Common myeloid progenitor, CD34-positive (primary cell): ENCODE measurements at regions not wholly inside any gene's neighbourhood (a gene's known extent, or its start where the extent isn't known, plus 50 kb on each side); places are given as distances from the start of the nearest gene placed in this dataset.
"Not testable (repeated sequence)": the region's sequence is repeated elsewhere in the genome, so short reads cannot be mapped to it uniquely, and the experiment has no call there.

Source experiments
- CTCF ChIA-PET: fragments of 350-600 bp; sonication (Branson Sonifier 250); formaldehyde crosslinking; loops from one replicate; lab custom pipeline; 2021; ENCODE audit warnings: antibody characterized with exemption; lab: Charles Lee
- POLR2A ChIA-PET: fragments of 350-600 bp; sonication (Branson Sonifier 250); formaldehyde crosslinking; loops from one replicate; lab custom pipeline; 2021; ENCODE audit warnings: antibody characterized with exemption; lab: Charles Lee
- DNase-seq, 3 donors: peaks; one replicate each; pipeline versions ENCODE4 v3.0.0 to v3.0.0-alpha.2; 2013
- H3K27ac ChIP-seq, 2 experiments: 1 replicate in 1 of 2; 2 replicates in 1 of 2; pipeline ENCODE4 v1.7.0; 2013; ENCODE audit warnings: inconsistent platforms in 2 of 2, low read length in 2 of 2, mild to moderate bottlenecking in 2 of 2, low read depth in 1 of 2, moderate library complexity in 1 of 2; ENCODE audit not compliant: severe bottlenecking in 2 of 2, insufficient read depth in 1 of 2, poor library complexity in 1 of 2
- H3K27me3 ChIP-seq, 5 experiments: replicated peaks in 2 of 5; 1 replicate in 3 of 5; 2 replicates in 2 of 5; pipeline versions ENCODE4 v1.6.1 to v1.7.0; 2013; ENCODE audit warnings: low read length in 4 of 5, mild to moderate bottlenecking in 2 of 5, moderate library complexity in 2 of 5, inconsistent platforms in 1 of 5; ENCODE audit not compliant: insufficient read depth in 5 of 5, control insufficient read depth in 4 of 5
- H3K36me3 ChIP-seq, 4 experiments: 1 replicate in 2 of 4; 2 replicates in 2 of 4; pipeline versions ENCODE4 v1.6.1 to v1.7.0; 2013; ENCODE audit warnings: low read length in 3 of 4, control low read depth in 1 of 4, mild to moderate bottlenecking in 1 of 4; ENCODE audit not compliant: control insufficient read depth in 4 of 4, insufficient read depth in 4 of 4
- H3K4me1 ChIP-seq, 4 experiments: 1 replicate in 3 of 4; 2 replicates in 1 of 4; pipeline versions ENCODE4 v1.6.1 to v1.7.1; 2013; ENCODE audit warnings: low read length in 3 of 4, mild to moderate bottlenecking in 3 of 4, control low read depth in 1 of 4, inconsistent platforms in 1 of 4, moderate library complexity in 1 of 4; ENCODE audit not compliant: control insufficient read depth in 4 of 4, insufficient read depth in 4 of 4; ENCODE audit errors: control extremely low read depth in 1 of 4
- H3K4me3 ChIP-seq, 7 experiments: 1 replicate in 4 of 7; 2 replicates in 3 of 7; pipeline versions ENCODE4 v1.5.1 to v1.7.0; 2013; ENCODE audit warnings: mild to moderate bottlenecking in 7 of 7, low read length in 6 of 7, moderate library complexity in 6 of 7, inconsistent platforms in 2 of 7, low read depth in 2 of 7, control low read depth in 1 of 7; ENCODE audit not compliant: insufficient read depth in 4 of 7, control insufficient read depth in 1 of 7; ENCODE audit errors: extremely low read depth in 1 of 7
- H3K9me3 ChIP-seq, 5 experiments: 1 replicate in 4 of 5; 2 replicates in 1 of 5; pipeline versions ENCODE4 v1.6.1 to v1.7.1; 2013; ENCODE audit warnings: low read length in 4 of 5, mild to moderate bottlenecking in 2 of 5, inconsistent platforms in 1 of 5, low read depth in 1 of 5, moderate library complexity in 1 of 5; ENCODE audit not compliant: control insufficient read depth in 4 of 5, insufficient read depth in 2 of 5; ENCODE audit errors: control extremely low read depth in 1 of 5
- WGBS: methylation state at CpG from one replicate; pipeline ENCODE4 v1.1.5; 2013; ENCODE audit not compliant: insufficient coverage; 5-methylcytosine and 5-hydroxymethylcytosine counted together

DNA sequence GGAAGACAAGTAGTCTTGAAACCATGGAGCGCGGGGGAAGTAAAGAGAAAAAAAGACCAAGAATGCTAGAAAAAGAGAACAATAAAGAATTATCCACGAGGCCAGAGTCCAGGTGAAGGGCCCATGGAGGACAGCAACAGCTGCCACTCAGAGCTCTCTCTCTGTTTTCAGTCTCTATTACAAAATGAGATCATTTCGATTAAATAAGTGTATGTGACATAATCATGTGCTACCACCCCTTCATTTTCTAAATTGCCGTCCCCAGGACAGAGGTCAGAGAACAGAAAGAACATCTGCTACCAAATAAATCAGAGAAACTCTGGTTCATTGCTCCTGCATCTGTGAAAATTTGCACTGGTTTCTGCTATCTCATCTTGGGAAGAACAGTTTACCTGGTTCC lies 838.7 kb downstream of the RNF144A start:
- Histone ChIP-seq H3K4me3 (no peak overlapping the region), H3K36me3 (no peaks in the 10 kb centered on the region), H3K4me1 (no peaks in the 10 kb centered on the region), H3K27me3 (no peaks in the 10 kb centered on the region), H3K9me3 (peaks cover 1 to 14% (median 3%) of the 10 kb centered on the region in 5 experiments), H3K27ac (no peak overlapping the region)
- CTCF ChIA-PET: no interaction called here
- POLR2A ChIA-PET: no interaction called here
- 98% methylated on average over 4 of the region's 5 CpGs for WGBS
- DNase-seq: no peak

DNA sequence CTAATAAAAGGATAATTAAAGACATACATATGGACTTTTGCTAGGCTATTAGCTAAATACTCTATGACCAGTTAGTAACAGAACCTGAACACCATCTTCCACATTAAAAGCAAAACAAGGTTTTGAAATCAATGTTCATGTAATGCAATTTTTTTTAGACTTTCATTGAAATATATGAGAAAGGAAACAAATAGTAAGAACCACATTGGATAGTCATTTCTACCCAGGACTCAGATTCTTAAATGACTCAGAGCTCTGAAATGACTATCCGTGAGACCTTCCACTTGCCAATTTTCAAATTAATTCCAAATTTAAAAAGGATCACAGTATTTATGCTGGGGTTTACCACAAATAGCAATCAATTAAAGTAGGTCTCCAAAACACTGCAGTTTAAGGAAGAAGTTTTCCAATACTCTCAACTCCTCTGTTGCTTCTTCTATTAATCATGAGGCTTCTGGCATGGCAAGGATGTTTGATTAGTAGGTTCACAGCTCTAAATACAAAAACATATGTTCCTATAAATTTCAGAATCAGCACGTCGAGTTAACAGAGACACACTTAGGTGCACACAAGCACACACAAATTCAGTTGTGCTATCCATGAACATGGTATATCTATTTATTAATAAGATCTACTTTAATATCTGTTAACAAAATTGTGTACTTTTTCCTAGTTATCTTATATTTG lies 841.0 kb downstream of the RNF144A start:
- WGBS: 100% methylated on average over 1 of the region's 3 CpGs
- no peak for DNase-seq
- POLR2A ChIA-PET: no interaction called here
- H3K27ac ChIP-seq: no peak overlapping the region
- H3K36me3 ChIP-seq: no peaks in the 10 kb centered on the region
- no peaks in the 10 kb centered on the region for H3K27me3 ChIP-seq
- CTCF ChIA-PET: no interaction called here
- H3K4me1 ChIP-seq: no peaks in the 10 kb centered on the region
- peaks cover 1 to 21% (median 6%) of the 10 kb centered on the region in 5 experiments for H3K9me3 ChIP-seq
- no peak overlapping the region for H3K4me3 ChIP-seq

DNA sequence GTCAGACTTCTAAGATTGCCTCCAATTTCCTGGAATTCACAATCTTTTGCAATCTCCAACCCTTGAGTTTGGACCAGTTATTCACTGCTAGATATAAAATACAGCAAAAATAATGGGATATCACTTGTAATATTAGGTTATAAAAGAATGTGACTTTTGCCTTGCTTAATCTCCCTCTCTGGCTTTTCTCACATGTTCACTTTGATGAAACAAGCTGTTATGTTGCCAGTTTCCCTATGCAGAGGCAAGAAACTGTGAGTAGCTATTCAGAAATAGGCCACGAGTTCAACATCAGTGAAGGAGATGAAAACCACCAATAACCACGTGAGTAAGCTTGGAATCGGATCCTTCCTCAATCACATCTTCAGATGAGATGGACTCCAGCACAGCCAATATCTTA lies 842.7 kb downstream of the RNF144A start:
- H3K27me3 ChIP-seq: no peaks in the 10 kb centered on the region
- POLR2A ChIA-PET: no interaction called here
- no peak overlapping the region for H3K27ac ChIP-seq
- no peaks in the 10 kb centered on the region for H3K36me3 ChIP-seq
- H3K4me3 ChIP-seq: no peak overlapping the region
- peaks cover 1 to 25% (median 13%) of the 10 kb centered on the region in 5 experiments for H3K9me3 ChIP-seq
- no peak for DNase-seq
- 98% methylated on average over 3 of the region's 3 CpGs for WGBS
- no peaks in the 10 kb centered on the region for H3K4me1 ChIP-seq
- CTCF ChIA-PET: interaction anchor here (1.6 to 1.7 kb wide), 2 partner anchors 10 to 20 kb away, joined by 4 read pairs; no protein-coding TSS in a partner anchor

DNA sequence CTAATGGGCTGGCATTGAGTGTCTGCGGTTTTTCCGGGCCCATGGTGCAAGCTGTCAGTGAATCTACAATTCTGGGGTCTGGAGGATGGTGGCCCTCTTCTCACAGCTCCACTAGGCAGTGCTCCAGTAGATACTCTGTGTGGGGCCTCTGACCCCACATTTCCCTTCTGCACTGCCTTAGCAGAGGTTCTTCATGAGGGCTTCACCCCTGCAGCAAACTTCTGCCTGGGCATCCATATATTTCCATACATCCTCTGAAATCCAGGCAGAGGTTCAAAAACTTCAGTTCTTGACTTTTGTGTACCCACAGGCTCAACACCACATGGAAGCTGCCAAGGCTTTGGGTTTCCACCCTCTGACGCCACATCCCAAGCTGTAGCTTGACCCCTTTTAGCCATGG lies 846.2 kb downstream of the RNF144A start:
- H3K36me3 ChIP-seq, DNase-seq, H3K4me1 ChIP-seq, H3K27me3 ChIP-seq, H3K27ac ChIP-seq, H3K4me3 ChIP-seq, POLR2A ChIA-PET, CTCF ChIA-PET: not testable (repeated sequence)
- WGBS: 93% methylated on average over 3 of the region's 3 CpGs
- H3K9me3 ChIP-seq: peaks cover 0 to 25% (median 13%) of the 10 kb centered on the region in 5 experiments

DNA sequence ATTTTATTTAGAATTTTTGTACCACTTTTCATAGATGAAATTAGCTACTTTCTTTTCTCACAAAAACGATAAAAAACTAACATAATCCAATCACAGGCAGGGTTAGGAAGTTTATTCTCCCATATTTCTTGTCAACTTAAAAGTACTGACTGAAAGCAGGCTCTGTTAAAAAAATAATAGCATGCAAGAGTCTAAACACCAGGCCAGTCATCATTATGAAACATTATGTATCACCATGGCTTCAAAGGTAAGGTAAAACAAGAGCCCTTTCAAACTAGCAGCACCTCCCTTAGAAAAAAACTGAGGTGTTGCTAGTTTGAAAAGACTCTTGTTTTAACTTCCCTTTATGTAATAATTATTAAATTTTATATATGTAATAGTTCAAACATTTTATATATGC lies 848.0 kb downstream of the RNF144A start:
- ChIA-PET POLR2A (no interaction called here), CTCF (no interaction called here)
- WGBS: no CpG with 5 or more reads among the region's 1 CpG

DNA sequence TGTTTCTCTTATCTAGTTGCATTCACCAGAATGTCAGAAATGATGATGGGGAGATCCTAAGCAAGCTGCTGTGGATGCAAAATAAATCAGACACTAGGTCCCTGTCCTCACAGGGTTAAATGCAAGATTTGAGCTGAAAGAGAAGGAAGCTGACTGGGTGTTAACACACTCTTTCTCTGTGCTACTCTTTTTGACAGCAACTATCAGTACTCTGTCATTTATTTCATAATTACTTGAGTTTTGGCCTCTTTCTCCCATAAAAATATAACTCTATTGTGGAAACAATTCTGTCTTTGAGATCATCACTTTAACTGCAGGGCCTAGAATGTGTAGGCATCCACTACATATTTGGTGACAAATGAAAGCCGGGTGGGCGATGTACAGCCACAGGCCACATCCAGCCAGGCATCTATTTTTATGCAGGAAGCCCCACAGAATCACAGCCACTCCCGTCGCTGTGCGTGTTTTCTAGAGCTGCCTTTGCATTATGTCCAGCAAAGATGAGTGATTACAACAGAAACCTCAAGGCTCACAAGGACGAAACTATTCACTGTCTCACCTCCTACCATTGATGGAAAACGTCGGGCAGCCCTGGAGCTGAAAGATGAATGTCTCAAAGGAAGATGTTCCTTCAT lies 849.0 kb downstream of the RNF144A start:
- POLR2A ChIA-PET: no interaction called here
- 98% methylated on average over 8 of the region's 8 CpGs for WGBS

More for the DNA sequence above, 848.0 kb downstream of the RNF144A start:
- H3K27ac ChIP-seq: no peak overlapping the region
- H3K4me1 ChIP-seq: no peaks in the 10 kb centered on the region
- no peak for DNase-seq
- no peak overlapping the region for H3K4me3 ChIP-seq
- H3K27me3 ChIP-seq: no peaks in the 10 kb centered on the region
- H3K36me3 ChIP-seq: no peaks in the 10 kb centered on the region
- peaks cover 0 to 22% (median 13%) of the 10 kb centered on the region in 5 experiments for H3K9me3 ChIP-seq

DNA sequence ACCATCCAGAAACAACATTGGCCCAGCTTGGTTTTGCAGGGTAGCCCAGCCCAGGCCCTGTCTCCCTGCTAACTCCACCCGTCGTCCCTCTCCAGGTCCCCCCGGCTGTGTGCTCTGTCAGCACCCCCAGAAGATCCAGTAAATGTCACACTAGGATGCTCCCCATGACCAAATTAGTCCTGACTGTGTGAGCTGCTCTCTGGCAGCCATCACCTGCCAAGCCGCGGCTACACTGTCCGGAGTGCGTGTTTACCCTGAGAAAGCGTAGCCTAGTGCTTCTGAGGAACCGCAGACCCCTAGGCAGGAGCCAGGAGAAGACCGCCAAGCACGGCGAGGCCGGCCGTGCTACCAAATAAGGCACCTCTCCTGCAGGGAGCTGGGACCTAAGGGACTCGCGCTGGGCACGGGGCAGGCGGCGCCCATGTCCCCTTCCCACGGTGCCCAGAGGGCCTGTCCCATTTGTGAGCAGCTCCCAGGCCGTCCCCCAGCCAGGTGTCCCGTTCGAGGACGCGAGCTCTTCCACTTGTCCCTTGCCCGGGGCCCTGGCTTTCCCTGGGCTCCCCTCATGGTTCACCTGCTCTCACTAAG lies 849.9 kb downstream of the RNF144A start:
- CTCF ChIA-PET: interaction anchor here (1.5 kb wide), 1 partner anchor 14 kb away, joined by 3 read pairs; no protein-coding TSS in a partner anchor
- DNase-seq: no peak
- Histone ChIP-seq H3K4me1 (no peaks in the 10 kb centered on the region), H3K27ac (no peak overlapping the region), H3K9me3 (peaks cover 0 to 22% (median 13%) of the 10 kb centered on the region in 5 experiments), H3K4me3 (no peak overlapping the region), H3K36me3 (no peaks in the 10 kb centered on the region), H3K27me3 (no peaks in the 10 kb centered on the region)
- POLR2A ChIA-PET: no interaction called here
- WGBS: 95% methylated on average over 23 of the region's 26 CpGs

More for the DNA sequence above, 849.0 kb downstream of the RNF144A start:
- Histone ChIP-seq H3K4me3 (no peak overlapping the region), H3K27ac (no peak overlapping the region), H3K4me1 (no peaks in the 10 kb centered on the region), H3K36me3 (no peaks in the 10 kb centered on the region), H3K9me3 (peaks cover 0 to 22% (median 13%) of the 10 kb centered on the region in 5 experiments), H3K27me3 (no peaks in the 10 kb centered on the region)
- DNase-seq: no peak
- CTCF ChIA-PET: interaction anchor here (0.9 to 1.5 kb wide), 2 partner anchors 13 to 41 kb away, joined by 3 to 4 read pairs; no protein-coding TSS in a partner anchor
